Gastrocnemius medialis (tissue), 4 donors: ENCODE measurements at regions not wholly inside any gene's neighbourhood (a gene's known extent, or its start where the extent isn't known, plus 50 kb on each side); places are given as distances from the start of the nearest gene placed in this dataset.

Experiments
- ATAC-seq, 2 donors: fragments of 150-250 bp; one replicate each; pipeline ENCODE4 v1.9.1; 2016
- DNase-seq, 2 donors: peaks; one replicate each; pipeline ENCODE4 v3.0.0-alpha.2; 2019
- H3K27ac ChIP-seq, 4 donors: fragments of 200-600 bp; sonication (generic); 1 replicate in 1 of 4; 2 replicates in 3 of 4; pipeline ENCODE4 v1.5.1; 2016 to 2018; ENCODE audit warnings: mild to moderate bottlenecking in 2 of 4, moderate library complexity in 1 of 4
- H3K27me3 ChIP-seq, 3 donors: fragments of 200-600 bp; sonication (generic) in 2 of 3; 1 replicate in 1 of 3; 2 replicates in 2 of 3; pipeline versions ENCODE4 v1.5.1 to v1.6.0; 2016 to 2019; ENCODE audit warnings: mild to moderate bottlenecking in 1 of 3, moderate library complexity in 1 of 3
- H3K36me3 ChIP-seq, 2 donors: fragments of 200-600 bp; sonication (generic) in 1 of 2; one replicate each; pipeline ENCODE4 v1.5.1; 2017 to 2018
- H3K4me1 ChIP-seq, 2 donors: fragments of 200-600 bp; sonication (generic) in 1 of 2; one replicate each; pipeline ENCODE4 v1.5.1; 2016 to 2017; ENCODE audit warnings: mild to moderate bottlenecking in 2 of 2
- H3K4me3 ChIP-seq, 4 donors: fragments of 200-600 bp; sonication (generic) in 3 of 4; 1 replicate in 1 of 4; 2 replicates in 3 of 4; pipeline ENCODE4 v1.5.1; 2016 to 2019; ENCODE audit warnings: mild to moderate bottlenecking in 2 of 4
- H3K9me3 ChIP-seq, 3 donors: fragments of 200-600 bp; sonication (generic) in 2 of 3; 1 replicate in 1 of 3; 2 replicates in 2 of 3; pipeline ENCODE4 v1.5.1; 2016 to 2019
- POLR2A ChIP-seq, 2 donors: fragments of 450-650 bp; IDR thresholded peaks; one replicate each; pipeline ENCODE4 v1.6.1; 2017; ENCODE audit warnings: antibody characterized with exemption in 2 of 2, mild to moderate bottlenecking in 2 of 2, moderate library complexity in 2 of 2
- in situ Hi-C, 4 donors: fragments of 200-750 bp; cut with MboI; loops; one replicate each; pipeline versions ENCODE4 v1.15.0 to v1.8.0; 2017; ENCODE audit warnings: low sequenced_read_pairs in 4 of 4
- intact Hi-C: fragments of 100-400 bp; cut with DNase I; formaldehyde crosslinking; loops from one replicate; pipeline ENCODE4 v1.15.1; 2023; ENCODE audit warnings: low total_unique reads
- TF ChIP-seq, protein P1 (sequence below), 5 experiments: fragments of 450-650 bp in 3 of 5; fragments of 200-600 bp in 2 of 5; sonication (generic) in 2 of 5; IDR thresholded peaks in 4 of 5; conservative IDR thresholded peaks in 1 of 5; 1 replicate in 4 of 5; 2 replicates in 1 of 5; pipeline ENCODE4 v1.5.1; 2016 to 2019; ENCODE audit warnings: antibody characterized with exemption in 5 of 5, mild to moderate bottlenecking in 3 of 5, moderate library complexity in 3 of 5

DNA sequence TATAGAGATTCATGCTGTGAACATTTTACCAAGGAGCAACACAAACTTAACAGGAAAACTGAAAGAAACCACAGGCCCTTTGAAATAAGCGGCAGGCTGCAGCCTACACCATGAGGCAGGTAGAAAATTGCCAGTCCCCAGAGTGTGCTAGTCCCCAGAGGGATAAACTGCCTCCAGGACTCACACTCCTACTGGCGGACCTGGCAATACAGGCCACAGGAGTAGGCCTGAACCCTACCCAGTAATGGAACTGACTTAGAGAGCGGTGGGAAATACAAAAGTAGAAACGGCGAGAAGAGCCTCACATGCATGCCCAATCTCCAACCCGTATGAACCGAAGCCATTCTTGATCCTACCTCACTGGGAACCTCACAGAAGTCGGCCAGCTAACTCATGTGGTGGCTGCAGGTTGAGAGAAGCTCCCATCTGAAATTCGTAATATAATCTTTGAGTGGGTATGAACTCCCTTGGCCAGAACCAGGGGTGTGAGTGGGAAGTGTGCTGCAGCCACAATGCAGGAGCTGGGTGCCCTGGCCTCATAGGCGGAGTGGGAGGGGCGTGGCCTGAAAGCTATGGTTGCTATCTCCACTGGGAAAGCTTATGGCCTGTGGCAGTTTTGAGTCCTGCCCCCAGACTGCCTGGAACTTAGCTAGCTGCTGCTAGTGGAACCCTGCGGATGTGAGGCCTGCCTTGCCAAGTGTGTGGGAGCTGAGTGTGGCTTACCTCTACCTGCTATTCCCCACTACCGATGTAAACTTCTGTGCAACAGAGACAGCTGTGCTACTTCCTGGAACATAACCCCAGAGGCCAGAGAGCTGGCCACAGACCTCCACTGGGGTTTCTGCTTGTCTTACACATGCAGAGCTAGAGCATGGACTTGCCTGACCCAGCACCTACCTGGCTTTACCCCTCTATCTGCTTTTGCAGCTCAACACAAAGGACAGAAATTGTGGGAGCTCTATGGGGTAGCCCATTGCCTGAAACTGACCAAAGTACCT lies 146.5 kb upstream of the COL21A1 start:
- Histone ChIP-seq H3K36me3 (no peaks in the 10 kb centered on the region), H3K27me3 (no peaks in the 10 kb centered on the region), H3K27ac (no peak overlapping the region), H3K4me3 (no peak overlapping the region), H3K9me3 (no peaks in the 10 kb centered on the region), H3K4me1 (no peaks in the 10 kb centered on the region)
- TF ChIP-seq, protein P1, sequence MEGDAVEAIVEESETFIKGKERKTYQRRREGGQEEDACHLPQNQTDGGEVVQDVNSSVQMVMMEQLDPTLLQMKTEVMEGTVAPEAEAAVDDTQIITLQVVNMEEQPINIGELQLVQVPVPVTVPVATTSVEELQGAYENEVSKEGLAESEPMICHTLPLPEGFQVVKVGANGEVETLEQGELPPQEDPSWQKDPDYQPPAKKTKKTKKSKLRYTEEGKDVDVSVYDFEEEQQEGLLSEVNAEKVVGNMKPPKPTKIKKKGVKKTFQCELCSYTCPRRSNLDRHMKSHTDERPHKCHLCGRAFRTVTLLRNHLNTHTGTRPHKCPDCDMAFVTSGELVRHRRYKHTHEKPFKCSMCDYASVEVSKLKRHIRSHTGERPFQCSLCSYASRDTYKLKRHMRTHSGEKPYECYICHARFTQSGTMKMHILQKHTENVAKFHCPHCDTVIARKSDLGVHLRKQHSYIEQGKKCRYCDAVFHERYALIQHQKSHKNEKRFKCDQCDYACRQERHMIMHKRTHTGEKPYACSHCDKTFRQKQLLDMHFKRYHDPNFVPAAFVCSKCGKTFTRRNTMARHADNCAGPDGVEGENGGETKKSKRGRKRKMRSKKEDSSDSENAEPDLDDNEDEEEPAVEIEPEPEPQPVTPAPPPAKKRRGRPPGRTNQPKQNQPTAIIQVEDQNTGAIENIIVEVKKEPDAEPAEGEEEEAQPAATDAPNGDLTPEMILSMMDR (IDR thresholded peaks at IDR 0.05 in 4 of 5, conservative IDR thresholded peaks at IDR 0.05 in 1 of 5) = no peak
- TF ChIP-seq POLR2A (IDR thresholded peaks at IDR 0.05) = no peak
- DNase-seq (no peak), ATAC-seq (no peak)
- intact Hi-C loops = no loop called here
- in situ Hi-C loops = no loop called here

DNA sequence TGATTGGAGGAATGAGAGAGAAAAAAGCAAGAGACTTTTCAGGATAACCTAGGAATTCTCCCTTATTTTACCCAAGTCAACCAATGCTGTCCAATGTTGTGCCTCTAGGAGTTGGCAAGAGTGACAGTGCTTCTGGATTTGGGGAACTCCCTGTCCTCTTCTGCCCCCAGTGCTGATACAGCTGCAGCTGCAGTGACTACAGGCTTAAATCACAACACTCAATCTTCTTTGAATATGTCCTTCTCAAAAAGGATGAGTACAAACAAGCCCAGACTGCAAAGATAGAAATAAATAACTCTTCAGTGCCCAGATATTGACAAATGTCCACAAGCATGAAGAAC lies 141.0 kb upstream of the COL21A1 start:
- Histone ChIP-seq H3K27ac (no peak overlapping the region), H3K9me3 (no peaks in the 10 kb centered on the region), H3K36me3 (no peaks in the 10 kb centered on the region), H3K4me3 (no peak overlapping the region), H3K4me1 (no peaks in the 10 kb centered on the region), H3K27me3 (no peaks in the 10 kb centered on the region)
- in situ Hi-C loops = no loop called here
- no peak for TF ChIP-seq POLR2A (IDR thresholded peaks at IDR 0.05)
- TF ChIP-seq, protein P1 (IDR thresholded peaks at IDR 0.05 in 4 of 5, conservative IDR thresholded peaks at IDR 0.05 in 1 of 5) = no peak
- ATAC-seq (no peak), DNase-seq (no peak)
- intact Hi-C loops = no loop called here

DNA sequence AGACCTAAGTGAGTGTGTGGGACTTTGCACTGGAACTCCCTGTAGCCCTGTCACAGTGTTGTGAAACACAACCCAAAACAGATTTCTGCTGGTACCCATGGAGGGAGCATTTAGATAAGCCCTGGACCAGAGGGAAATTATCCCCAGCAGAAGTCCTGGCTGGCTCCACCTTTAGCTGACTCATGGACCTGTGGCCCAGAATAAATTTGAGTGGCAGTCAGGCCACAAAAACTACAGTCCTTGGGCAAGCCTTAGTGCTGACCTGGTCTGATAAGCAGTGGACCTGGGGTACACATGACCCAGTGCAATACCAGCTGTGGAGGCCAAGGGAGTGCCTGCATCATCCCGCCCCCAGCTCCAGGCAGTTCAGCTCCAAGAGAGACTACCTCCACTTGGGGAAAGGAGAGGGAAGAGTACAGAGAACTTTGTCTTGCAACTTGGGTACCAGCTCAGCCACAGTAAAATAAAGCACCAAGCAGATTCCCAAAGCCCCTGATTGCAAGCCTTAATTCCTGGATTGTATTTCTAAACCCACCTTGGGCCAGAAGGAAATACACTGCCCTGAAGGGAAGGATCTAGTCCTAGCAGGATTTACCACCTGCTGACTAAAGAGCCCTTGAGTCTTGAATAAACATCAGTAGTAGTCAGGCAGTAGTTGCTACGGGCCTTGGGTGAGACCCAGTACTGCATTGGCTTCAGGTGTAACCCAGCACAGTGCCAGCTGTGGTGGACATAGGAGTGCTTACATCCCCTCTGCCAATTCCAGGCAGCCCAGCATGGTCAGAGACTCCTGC lies 140.4 kb upstream of the COL21A1 start:
- Histone ChIP-seq H3K4me3 (no peak overlapping the region), H3K27ac (no peak overlapping the region), H3K9me3 (no peaks in the 10 kb centered on the region), H3K4me1 (no peaks in the 10 kb centered on the region), H3K27me3 (no peaks in the 10 kb centered on the region), H3K36me3 (no peaks in the 10 kb centered on the region)
- in situ Hi-C loops (no loop called here), intact Hi-C loops (no loop called here)
- ATAC-seq (no peak), DNase-seq (no peak)
- TF ChIP-seq, protein P1 (IDR thresholded peaks at IDR 0.05 in 4 of 5, conservative IDR thresholded peaks at IDR 0.05 in 1 of 5) = no peak
- TF ChIP-seq POLR2A (IDR thresholded peaks at IDR 0.05) = no peak

DNA sequence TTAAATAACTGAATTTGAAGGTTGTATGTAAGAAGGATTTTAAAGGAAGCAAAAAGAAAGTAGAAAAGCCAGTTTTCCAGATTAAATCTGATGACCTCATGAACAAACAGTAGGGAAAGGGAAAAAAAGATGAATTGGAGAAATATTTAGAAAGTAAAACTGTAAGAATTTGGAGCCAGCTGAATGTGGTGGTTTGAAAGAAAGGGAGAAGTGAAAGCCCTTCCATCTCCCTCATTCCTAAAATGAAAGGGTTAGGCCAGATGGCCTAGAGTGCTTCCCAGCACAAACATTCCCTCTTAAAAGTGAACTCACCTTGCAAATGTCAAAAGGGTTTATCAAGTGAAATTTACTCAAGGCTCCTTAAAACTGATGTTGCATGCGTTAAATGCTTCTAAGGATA lies 139.3 kb upstream of the COL21A1 start:
- H3K4me1 ChIP-seq = no peaks in the 10 kb centered on the region

More for the DNA sequence above, 139.3 kb upstream of the COL21A1 start:
- no peak overlapping the region for H3K4me3 ChIP-seq
- no peak for DNase-seq
- no peaks in the 10 kb centered on the region for H3K36me3 ChIP-seq
- no peak overlapping the region for H3K27ac ChIP-seq
- in situ Hi-C loops (no loop called here), intact Hi-C loops (no loop called here)
- TF ChIP-seq, protein P1 (IDR thresholded peaks at IDR 0.05 in 4 of 5, conservative IDR thresholded peaks at IDR 0.05 in 1 of 5) = no peak
- no peak for TF ChIP-seq POLR2A (IDR thresholded peaks at IDR 0.05)
- H3K27me3 ChIP-seq = no peaks in the 10 kb centered on the region
- no peak for ATAC-seq
- no peaks in the 10 kb centered on the region for H3K9me3 ChIP-seq
